ENCODE measurements at regions not wholly inside any gene's neighbourhood (a gene's known extent, or its start where the extent isn't known, plus 50 kb on each side); places are given as distances from the start of the nearest gene placed in this dataset.

GRCh38 chr12:111154147-111154834, 214.6 kb downstream of the PHETA1 start:
- Histone ChIP-seq H3K4me3 (no peak overlapping the region), H3K27me3 (no peaks in the 10 kb centered on the region), H3K4me1 (no peaks in the 10 kb centered on the region), H3K27ac (no peak overlapping the region), H3K9me3 (no peaks in the 10 kb centered on the region), H3K36me3 (no peaks in the 10 kb centered on the region)
- no peak for TF ChIP-seq CTCF (IDR thresholded peaks at IDR 0.05)
- no peak for TF ChIP-seq POLR2A (IDR thresholded peaks at IDR 0.05)
- intact Hi-C loops (cut with DNase I; ENCODE audit: low total_unique reads), result no loop called here
- DNase-seq, result no peak

- no peak for TF ChIP-seq CTCF (IDR thresholded peaks at IDR 0.05)
- no peak for TF ChIP-seq POLR2A (IDR thresholded peaks at IDR 0.05)
- no peak for DNase-seq
- H3K36me3 ChIP-seq, result no peaks in the 10 kb centered on the region
- H3K27ac ChIP-seq, result no peak overlapping the region
- H3K4me3 ChIP-seq, result no peak overlapping the region
- no peaks in the 10 kb centered on the region for H3K4me1 ChIP-seq
- intact Hi-C loops (cut with DNase I; ENCODE audit: low total_unique reads), result no loop called here
- H3K27me3 ChIP-seq, result no peaks in the 10 kb centered on the region
- no peaks in the 10 kb centered on the region for H3K9me3 ChIP-seq
Observed at GRCh38 chr12:111152561-111152960, 216.3 kb downstream of the PHETA1 start.

- no peaks in the 10 kb centered on the region for H3K9me3 ChIP-seq
- DNase-seq, result no peak
- no peak overlapping the region for H3K27ac ChIP-seq
- no peaks in the 10 kb centered on the region for H3K36me3 ChIP-seq
- intact Hi-C loops (cut with DNase I; ENCODE audit: low total_unique reads), result no loop called here
- H3K4me3 ChIP-seq, result no peak overlapping the region
- H3K27me3 ChIP-seq, result no peaks in the 10 kb centered on the region
- H3K4me1 ChIP-seq, result no peaks in the 10 kb centered on the region
- TF ChIP-seq POLR2A (IDR thresholded peaks at IDR 0.05) (no peak), CTCF (IDR thresholded peaks at IDR 0.05) (no peak)
Observed at GRCh38 chr12:111150921-111151840, 217.7 kb downstream of the PHETA1 start.

- Histone ChIP-seq H3K36me3 (no peaks in the 10 kb centered on the region), H3K4me1 (no peaks in the 10 kb centered on the region), H3K27me3 (no peaks in the 10 kb centered on the region), H3K9me3 (no peaks in the 10 kb centered on the region), H3K27ac (no peak overlapping the region), H3K4me3 (no peak overlapping the region)
- intact Hi-C loops (cut with DNase I; ENCODE audit: low total_unique reads), result no loop called here
- TF ChIP-seq CTCF (IDR thresholded peaks at IDR 0.05) (no peak), POLR2A (IDR thresholded peaks at IDR 0.05) (no peak)
- no peak for DNase-seq
Observed at GRCh38 chr12:111150360-111150759, 218.5 kb downstream of the PHETA1 start.

GRCh38 chr12:111149299-111149698, 219.6 kb downstream of the PHETA1 start:
- intact Hi-C loops (cut with DNase I; ENCODE audit: low total_unique reads), result no loop called here
- no peaks in the 10 kb centered on the region for H3K36me3 ChIP-seq
- no peak for DNase-seq
- H3K4me3 ChIP-seq, result no peak overlapping the region
- TF ChIP-seq CTCF (IDR thresholded peaks at IDR 0.05), result no peak
- TF ChIP-seq POLR2A (IDR thresholded peaks at IDR 0.05), result no peak
- H3K27ac ChIP-seq, result no peak overlapping the region
- H3K27me3 ChIP-seq, result no peaks in the 10 kb centered on the region
- no peaks in the 10 kb centered on the region for H3K4me1 ChIP-seq
- no peaks in the 10 kb centered on the region for H3K9me3 ChIP-seq

Data from uterus (tissue), 3 donors.